ENCODE measurements at regions not wholly inside any gene's neighbourhood (a gene's known extent, or its start where the extent isn't known, plus 50 kb on each side); places are given as distances from the start of the nearest gene placed in this dataset.

DNA sequence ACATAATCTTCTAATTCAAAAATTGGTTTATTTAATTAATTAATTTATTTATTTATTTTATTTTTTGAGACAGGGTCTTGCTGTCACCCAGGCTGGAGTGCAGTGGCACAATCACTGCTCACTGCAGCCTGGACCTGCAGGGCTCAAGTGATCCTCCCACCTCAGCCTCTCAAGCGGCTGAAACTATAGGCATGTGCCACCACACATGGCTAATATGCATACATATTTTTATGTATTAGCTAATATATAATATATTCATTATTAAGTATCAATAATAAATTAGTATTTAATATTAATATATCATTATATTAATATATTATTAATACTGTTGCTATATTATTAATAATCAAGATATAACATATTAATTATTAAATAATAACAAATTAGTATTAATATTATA lies 406.7 kb downstream of the GPATCH2 start:
- intact Hi-C loops (cut with DNase I) = no loop called here
- TF ChIP-seq EP300 (IDR thresholded peaks at IDR 0.05) = no peak

DNA sequence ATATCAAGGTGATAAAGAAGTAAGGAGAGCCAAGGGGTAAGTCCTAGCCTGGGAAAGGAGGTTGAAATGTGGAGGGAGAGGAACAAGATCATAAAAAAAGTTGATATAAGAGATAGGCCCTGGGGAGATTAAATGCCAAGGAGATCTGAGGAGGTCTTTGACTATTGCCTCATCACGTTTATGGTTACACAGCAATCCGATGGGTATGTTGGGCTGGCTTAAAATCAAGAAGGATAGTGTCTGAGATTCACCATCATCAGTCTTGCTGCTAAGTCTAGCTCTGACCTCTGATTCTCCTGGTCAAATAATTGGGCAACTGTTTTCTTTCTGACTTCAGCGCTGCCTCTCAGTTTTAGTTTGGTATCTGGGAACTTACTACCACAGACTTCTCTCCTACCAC lies 416.3 kb downstream of the GPATCH2 start:
- TF ChIP-seq POLR2AphosphoS5 (IDR thresholded peaks at IDR 0.05) (no peak), POLR2A (IDR thresholded peaks at IDR 0.05; ENCODE audit: low read depth) (no peak), EP300 (IDR thresholded peaks at IDR 0.05) (no peak)
- TF ChIP-seq, protein P1, sequence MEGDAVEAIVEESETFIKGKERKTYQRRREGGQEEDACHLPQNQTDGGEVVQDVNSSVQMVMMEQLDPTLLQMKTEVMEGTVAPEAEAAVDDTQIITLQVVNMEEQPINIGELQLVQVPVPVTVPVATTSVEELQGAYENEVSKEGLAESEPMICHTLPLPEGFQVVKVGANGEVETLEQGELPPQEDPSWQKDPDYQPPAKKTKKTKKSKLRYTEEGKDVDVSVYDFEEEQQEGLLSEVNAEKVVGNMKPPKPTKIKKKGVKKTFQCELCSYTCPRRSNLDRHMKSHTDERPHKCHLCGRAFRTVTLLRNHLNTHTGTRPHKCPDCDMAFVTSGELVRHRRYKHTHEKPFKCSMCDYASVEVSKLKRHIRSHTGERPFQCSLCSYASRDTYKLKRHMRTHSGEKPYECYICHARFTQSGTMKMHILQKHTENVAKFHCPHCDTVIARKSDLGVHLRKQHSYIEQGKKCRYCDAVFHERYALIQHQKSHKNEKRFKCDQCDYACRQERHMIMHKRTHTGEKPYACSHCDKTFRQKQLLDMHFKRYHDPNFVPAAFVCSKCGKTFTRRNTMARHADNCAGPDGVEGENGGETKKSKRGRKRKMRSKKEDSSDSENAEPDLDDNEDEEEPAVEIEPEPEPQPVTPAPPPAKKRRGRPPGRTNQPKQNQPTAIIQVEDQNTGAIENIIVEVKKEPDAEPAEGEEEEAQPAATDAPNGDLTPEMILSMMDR (IDR thresholded peaks at IDR 0.05) = no peak
- no peak overlapping the region for H3K27ac ChIP-seq (replicated peaks in 1 of 4)
- WGBS = 70% methylated on average over 3 of the region's 3 CpGs
- H3K9me3 ChIP-seq = no peaks in the 10 kb centered on the region
- no peak overlapping the region for H3K4me3 ChIP-seq
- no peak for DNase-seq (ENCODE audit: extremely low spot score)
- H3K4me1 ChIP-seq = peaks cover 0 to 5% (median 0%) of the 10 kb centered on the region in 4 donors
- H3K36me3 ChIP-seq = no peaks in the 10 kb centered on the region
- intact Hi-C loops (cut with DNase I) = no loop called here
- H3K27me3 ChIP-seq = no peaks in the 10 kb centered on the region

More for the DNA sequence above, 406.7 kb downstream of the GPATCH2 start:
- H3K27ac ChIP-seq (replicated peaks in 1 of 4) = no peak overlapping the region
- DNase-seq (ENCODE audit: extremely low spot score) = no peak
- no peaks in the 10 kb centered on the region for H3K9me3 ChIP-seq
- H3K36me3 ChIP-seq = no peaks in the 10 kb centered on the region
- H3K27me3 ChIP-seq = no peaks in the 10 kb centered on the region
- no peak overlapping the region for H3K4me3 ChIP-seq
- peaks cover 0 to 14% (median 10%) of the 10 kb centered on the region in 4 donors for H3K4me1 ChIP-seq
- WGBS = 92% methylated on average over 1 of the region's 1 CpG

DNA sequence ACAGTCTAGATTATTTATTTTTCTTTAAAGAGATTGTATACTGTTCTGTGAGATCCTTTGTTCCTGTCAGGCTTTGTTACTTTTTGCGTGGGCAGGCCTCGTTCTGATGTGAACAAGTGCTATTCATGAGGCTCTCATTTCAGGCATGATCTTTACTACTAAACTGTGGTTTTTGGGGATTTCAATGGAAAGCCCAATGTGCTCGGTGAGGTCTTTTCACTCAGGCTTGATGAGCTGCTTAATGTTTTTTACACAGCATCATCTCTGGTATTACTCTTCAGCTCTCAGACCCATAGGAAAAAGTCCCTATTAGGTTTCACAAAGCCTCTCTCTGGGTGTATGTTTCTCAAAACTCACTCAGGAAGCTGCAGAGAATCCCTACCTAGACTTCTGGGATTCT lies 419.4 kb downstream of the GPATCH2 start:
- intact Hi-C loops (cut with DNase I) = no loop called here
- no peaks in the 10 kb centered on the region for H3K36me3 ChIP-seq
- no peak overlapping the region for H3K27ac ChIP-seq (replicated peaks in 1 of 4)
- no peak overlapping the region for H3K4me3 ChIP-seq
- no peaks in the 10 kb centered on the region for H3K27me3 ChIP-seq
- peaks cover 0 to 5% (median 0%) of the 10 kb centered on the region in 4 donors for H3K4me1 ChIP-seq
- no peak for DNase-seq (ENCODE audit: extremely low spot score)
- H3K9me3 ChIP-seq = peaks cover 0 to 3% (median 0%) of the 10 kb centered on the region in 4 donors
- TF ChIP-seq POLR2A (IDR thresholded peaks at IDR 0.05; ENCODE audit: low read depth) (no peak), EP300 (IDR thresholded peaks at IDR 0.05) (no peak), POLR2AphosphoS5 (IDR thresholded peaks at IDR 0.05) (no peak)
- TF ChIP-seq, protein P1 (IDR thresholded peaks at IDR 0.05) = no peak
- WGBS = 54% methylated on average over 3 of the region's 3 CpGs

DNA sequence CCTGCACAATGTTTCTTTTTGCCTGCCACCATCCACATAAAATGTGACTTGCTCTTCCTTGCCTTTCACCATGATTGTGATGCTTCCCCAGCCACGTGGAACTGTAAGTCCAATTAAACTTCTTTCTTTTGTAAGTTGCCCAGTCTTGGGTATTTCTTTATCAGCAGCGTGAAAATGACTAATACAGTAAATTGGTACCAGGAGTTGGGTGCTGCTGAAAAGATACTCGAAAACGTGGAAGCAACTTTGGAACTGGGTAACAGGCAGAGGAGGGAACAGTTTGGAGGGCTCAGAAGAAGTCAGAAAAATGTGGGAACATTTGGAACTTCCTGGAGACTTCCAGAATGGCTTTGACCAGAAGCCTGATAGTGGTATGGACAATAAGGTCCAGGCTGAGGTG lies 425.3 kb downstream of the GPATCH2 start:
- no peak for DNase-seq (ENCODE audit: extremely low spot score)
- TF ChIP-seq EP300 (IDR thresholded peaks at IDR 0.05) (no peak), POLR2A (IDR thresholded peaks at IDR 0.05; ENCODE audit: low read depth) (no peak), POLR2AphosphoS5 (IDR thresholded peaks at IDR 0.05) (no peak)
- TF ChIP-seq, protein P1 (IDR thresholded peaks at IDR 0.05) = no peak
- WGBS = 89% methylated on average over 4 of the region's 4 CpGs
- Histone ChIP-seq H3K27me3 (no peaks in the 10 kb centered on the region), H3K36me3 (no peaks in the 10 kb centered on the region), H3K4me1 (no peaks in the 10 kb centered on the region), H3K9me3 (peaks cover 0 to 12% (median 2%) of the 10 kb centered on the region in 4 donors), H3K27ac (replicated peaks in 1 of 4) (no peak overlapping the region), H3K4me3 (no peak overlapping the region)
- intact Hi-C loops (cut with DNase I) = no loop called here

DNA sequence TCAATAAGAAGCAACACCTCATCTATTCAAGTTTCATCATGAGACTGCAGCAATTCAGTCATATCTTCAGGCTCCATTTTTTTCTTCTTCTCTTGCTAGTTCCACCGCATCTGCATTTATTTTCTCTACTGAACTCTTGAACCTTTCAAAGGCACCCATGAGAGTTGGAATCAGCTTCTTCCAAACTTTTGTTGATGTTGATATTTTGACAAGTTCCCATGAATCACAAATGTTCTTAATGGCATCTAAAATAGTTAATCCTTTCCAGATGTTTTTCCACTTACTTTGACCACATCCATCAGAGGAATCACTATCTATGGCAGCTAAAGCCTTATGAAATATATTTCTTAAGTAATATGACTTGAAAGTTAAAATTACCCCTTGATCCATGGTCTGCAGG lies 434.3 kb downstream of the GPATCH2 start:
- intact Hi-C loops (cut with DNase I) = no loop called here
- TF ChIP-seq, protein P1 (IDR thresholded peaks at IDR 0.05) = no peak
- TF ChIP-seq POLR2AphosphoS5 (IDR thresholded peaks at IDR 0.05) (no peak), EP300 (IDR thresholded peaks at IDR 0.05) (no peak), POLR2A (IDR thresholded peaks at IDR 0.05; ENCODE audit: low read depth) (no peak)
- no peak overlapping the region for H3K4me3 ChIP-seq
- no peaks in the 10 kb centered on the region for H3K4me1 ChIP-seq
- DNase-seq (ENCODE audit: extremely low spot score) = no peak
- no peak overlapping the region for H3K27ac ChIP-seq (replicated peaks in 1 of 4)
- H3K36me3 ChIP-seq = no peaks in the 10 kb centered on the region
- 58% methylated on average over 1 of the region's 1 CpG for WGBS
- peaks cover 0 to 4% (median 0%) of the 10 kb centered on the region in 4 donors for H3K9me3 ChIP-seq
- H3K27me3 ChIP-seq = no peaks in the 10 kb centered on the region
